HL-60 (cell line): ENCODE measurements at regions not wholly inside any gene's neighbourhood (a gene's known extent, or its start where the extent isn't known, plus 50 kb on each side); places are given as distances from the start of the nearest gene placed in this dataset.

Experiments
- DNase-seq, 2 experiments: peaks; one replicate each; pipeline ENCODE4 v3.0.0-alpha.2; 2010 to 2020; ENCODE audit warnings: low read depth in 1 of 2, low spot score in 1 of 2
- H3K27ac ChIP-seq: fragments of 250-450 bp; sonication (Bioruptor Pico); replicated peaks from 2 replicates; pipeline ENCODE4 v1.5.1; 2020; ENCODE audit warnings: mild to moderate bottlenecking, moderate library complexity
- H3K27me3 ChIP-seq: fragments of 250-450 bp; sonication (Bioruptor Pico); 2 replicates; pipeline ENCODE4 v1.5.1; 2021; ENCODE audit warnings: mild to moderate bottlenecking, moderate library complexity; ENCODE audit not compliant: insufficient read depth, poor library complexity, severe bottlenecking
- H3K4me3 ChIP-seq: replicated peaks from 2 replicates; pipeline ENCODE4 v1.5.1; 2011; ENCODE audit warnings: mild to moderate bottlenecking, control low read depth, low read length; ENCODE audit not compliant: insufficient read depth
- CTCF ChIP-seq: IDR thresholded peaks from one replicate; pipeline ENCODE4 v1.5.1; 2011; ENCODE audit warnings: low read length, control low read depth, inconsistent platforms; ENCODE audit not compliant: insufficient read depth
- GABPA ChIP-seq: IDR thresholded peaks from 2 replicates; pipeline ENCODE4 v1.6.1; 2012; ENCODE audit warnings: low read depth
- POLR2AphosphoS5 ChIP-seq: IDR thresholded peaks from 2 replicates; pipeline ENCODE4 v1.6.1; 2012; ENCODE audit warnings: low read depth
- REST ChIP-seq: IDR thresholded peaks from 2 replicates; pipeline ENCODE4 v1.6.1; 2012; ENCODE audit warnings: low read depth; ENCODE audit not compliant: insufficient replicate concordance
- SPI1 ChIP-seq: IDR thresholded peaks from 2 replicates; pipeline ENCODE4 v1.6.1; 2012; ENCODE audit warnings: low read depth, mild to moderate bottlenecking, borderline replicate concordance

- no peak for DNase-seq
- Histone ChIP-seq H3K4me3 (no peak overlapping the region), H3K27me3 (no peaks in the 10 kb centered on the region), H3K27ac (no peak overlapping the region)
- TF ChIP-seq SPI1 (no peak), POLR2AphosphoS5 (no peak), GABPA (no peak), REST (no peak), CTCF (no peak)
Observed at GRCh38 chr10:2019281-2019680, 282.0 kb upstream of the ADARB2 start.

GRCh38 chr10:2014541-2014940 is 277.2 kb upstream of the ADARB2 start:
- no peak overlapping the region for H3K27ac ChIP-seq
- no peak for DNase-seq
- no peak for TF ChIP-seq GABPA
- H3K4me3 ChIP-seq: no peak overlapping the region
- H3K27me3 ChIP-seq: no peaks in the 10 kb centered on the region

- H3K27ac ChIP-seq: no peak overlapping the region
- no peak overlapping the region for H3K4me3 ChIP-seq
- DNase-seq: no peak
- TF ChIP-seq POLR2AphosphoS5 (no peak), CTCF (no peak), REST (no peak), GABPA (no peak)
- H3K27me3 ChIP-seq: no peaks in the 10 kb centered on the region
Observed at GRCh38 chr10:2012209-2012608, 274.9 kb upstream of the ADARB2 start.

- DNase-seq: no peak
- no peaks in the 10 kb centered on the region for H3K27me3 ChIP-seq
- TF ChIP-seq REST: peak; percentile 77
- TF ChIP-seq POLR2AphosphoS5: no peak
- TF ChIP-seq GABPA: no peak
- no peak for TF ChIP-seq CTCF
- TF ChIP-seq SPI1: no peak
- no peak overlapping the region for H3K27ac ChIP-seq
- no peak overlapping the region for H3K4me3 ChIP-seq
Observed at GRCh38 chr10:2011106-2011716, 273.9 kb upstream of the ADARB2 start.
